Neural cell (in vitro differentiated cells): ENCODE measurements at regions not wholly inside any gene's neighbourhood (a gene's known extent, or its start where the extent isn't known, plus 50 kb on each side); places are given as distances from the start of the nearest gene placed in this dataset.
"Not testable (repeated sequence)": the region's sequence is repeated elsewhere in the genome, so short reads cannot be mapped to it uniquely, and the experiment has no call there.

Experiments used
- H2AFZ ChIP-seq: fragments of 200-600, 300-800 bp; sonication (generic), shearing (Covaris generic); 2 replicates; pipeline ENCODE4 v1.6.0; 2014; ENCODE audit warnings: low read depth, mild to moderate bottlenecking, antibody characterized with exemption, low read length, moderate library complexity
- H3F3A ChIP-seq: fragments of 200-600 bp; shearing (Covaris generic); 2 replicates; pipeline ENCODE4 v1.6.1; 2016; ENCODE audit warnings: mild to moderate bottlenecking, moderate library complexity, mixed read lengths, antibody characterized with exemption, low read length; ENCODE audit not compliant: insufficient read depth, poor library complexity, severe bottlenecking
- H3K27ac ChIP-seq: fragments of 200-600, 300-800 bp; sonication (generic), shearing (Covaris generic); 2 replicates; pipeline ENCODE4 v1.5.1; 2014; ENCODE audit warnings: mild to moderate bottlenecking, low read length, moderate library complexity
- H3K27me3 ChIP-seq: fragments of 300-800, 200-600 bp; sonication (generic), shearing (Covaris generic); 2 replicates; pipeline ENCODE4 v1.6.0; 2014; ENCODE audit warnings: mild to moderate bottlenecking, low read depth, low read length, moderate library complexity; ENCODE audit not compliant: insufficient read depth
- H3K36me3 ChIP-seq: fragments of 300-800, 200-600 bp; sonication (generic), shearing (Covaris generic); 2 replicates; pipeline ENCODE4 v1.5.1; 2014; ENCODE audit warnings: mild to moderate bottlenecking, antibody characterized with exemption, low read length, moderate library complexity; ENCODE audit not compliant: insufficient read depth
- H3K4me2 ChIP-seq: fragments of 300-800, 200-600 bp; sonication (generic), shearing (Covaris generic); 2 replicates; pipeline ENCODE4 v1.6.0; 2014; ENCODE audit warnings: mild to moderate bottlenecking, low read length
- H3K4me3 ChIP-seq: fragments of 300-800, 200-600 bp; sonication (generic), shearing (Covaris generic); 2 replicates; pipeline ENCODE4 v1.5.1; 2014; ENCODE audit warnings: mild to moderate bottlenecking, low read length, moderate library complexity
- H3K79me2 ChIP-seq: fragments of 200-600 bp; shearing (Covaris generic); replicated peaks from 2 replicates; pipeline ENCODE4 v1.6.0; 2014; ENCODE audit warnings: mild to moderate bottlenecking, low read length, moderate library complexity; ENCODE audit not compliant: insufficient read depth
- H3K9ac ChIP-seq: fragments of 300-800, 200-600 bp; sonication (generic), shearing (Covaris generic); 2 replicates; pipeline ENCODE4 v1.6.1; 2016; ENCODE audit warnings: mild to moderate bottlenecking, low read length, mixed read lengths
- H3K9me2 ChIP-seq: fragments of 200-600 bp; shearing (Covaris generic); 2 replicates; pipeline ENCODE4 v1.6.1; 2016; ENCODE audit warnings: mild to moderate bottlenecking, low read length, mixed read lengths; ENCODE audit not compliant: insufficient read depth
- H3K9me3 ChIP-seq: fragments of 200-600, 300-800 bp; sonication (generic), shearing (Covaris generic); 2 replicates; pipeline ENCODE4 v1.6.1; 2016; ENCODE audit warnings: mild to moderate bottlenecking, mixed run types, low read length, moderate library complexity, mixed read lengths
- H4K20me1 ChIP-seq: fragments of 200-600 bp; shearing (Covaris generic); 2 replicates; pipeline ENCODE4 v1.6.1; 2016; ENCODE audit warnings: mild to moderate bottlenecking, mixed run types; ENCODE audit not compliant: insufficient read depth
- CTCF ChIP-seq: fragments of 450-650 bp; IDR thresholded peaks from 2 replicates; pipeline ENCODE4 v1.5.1; 2014; ENCODE audit warnings: antibody characterized with exemption, mild to moderate bottlenecking, moderate library complexity; ENCODE audit not compliant: poor library complexity, severe bottlenecking
- EP300 ChIP-seq: fragments of 450-650 bp; conservative IDR thresholded peaks from 2 replicates; pipeline ENCODE4 v1.6.1; 2014; ENCODE audit warnings: antibody characterized with exemption, mild to moderate bottlenecking, moderate library complexity; ENCODE audit not compliant: poor library complexity, severe bottlenecking
- EZH2 ChIP-seq: fragments of 200-600, 300-800 bp; shearing (Covaris generic), sonication (generic); IDR thresholded peaks from 2 replicates; pipeline ENCODE4 v1.6.1; 2014; ENCODE audit warnings: antibody characterized with exemption, low read length, borderline replicate concordance, mild to moderate bottlenecking; ENCODE audit not compliant: insufficient read depth, poor library complexity, severe bottlenecking
- MXI1 ChIP-seq: fragments of 450-650 bp; conservative IDR thresholded peaks from 2 replicates; pipeline ENCODE4 v1.6.1; 2014; ENCODE audit warnings: antibody characterized with exemption, mild to moderate bottlenecking; ENCODE audit not compliant: poor library complexity, severe bottlenecking
- POLR2AphosphoS5 ChIP-seq: IDR thresholded peaks from 2 replicates; pipeline ENCODE4 v1.6.1; 2012
- RAD21 ChIP-seq: fragments of 450-650 bp; conservative IDR thresholded peaks from 2 replicates; pipeline ENCODE4 v1.6.1; 2014; ENCODE audit warnings: antibody characterized with exemption, mild to moderate bottlenecking, moderate library complexity
- REST ChIP-seq: IDR thresholded peaks from 2 replicates; pipeline ENCODE4 v1.6.1; 2012; ENCODE audit warnings: borderline replicate concordance
- SMC3 ChIP-seq: fragments of 450-650 bp; conservative IDR thresholded peaks from 2 replicates; pipeline ENCODE4 v1.6.1; 2014; ENCODE audit warnings: antibody characterized with exemption, mild to moderate bottlenecking, moderate library complexity; ENCODE audit not compliant: poor library complexity
- TAF1 ChIP-seq: IDR thresholded peaks from 2 replicates; pipeline ENCODE4 v1.6.1; 2012; ENCODE audit warnings: low read depth

GRCh38 chr14:53216478-53216877 lies 63.4 kb upstream of the DDHD1 start:
- not testable (repeated sequence) for H3K9ac ChIP-seq, H3K4me2 ChIP-seq, H3K79me2 ChIP-seq, H3K4me3 ChIP-seq, H3K9me2 ChIP-seq, H3K27me3 ChIP-seq, H3F3A ChIP-seq, H3K9me3 ChIP-seq, H3K36me3 ChIP-seq, H2AFZ ChIP-seq, H3K27ac ChIP-seq, H4K20me1 ChIP-seq

GRCh38 chr14:53215101-53215500 lies 62.0 kb upstream of the DDHD1 start:
- Histone ChIP-seq H3F3A (no peaks in the 10 kb centered on the region), H2AFZ (no peak overlapping the region), H4K20me1 (no peaks in the 10 kb centered on the region), H3K4me3 (no peak overlapping the region), H3K9me3 (no peaks in the 10 kb centered on the region), H3K9me2 (no peaks in the 10 kb centered on the region), H3K4me2 (no peak overlapping the region), H3K79me2 (no peaks in the 10 kb centered on the region), H3K36me3 (no peaks in the 10 kb centered on the region), H3K9ac (no peak overlapping the region), H3K27ac (no peak overlapping the region), H3K27me3 (no peaks in the 10 kb centered on the region)
- TF ChIP-seq EZH2, result no peak
- TF ChIP-seq CTCF, result no peak
- no peak for TF ChIP-seq MXI1
- TF ChIP-seq POLR2AphosphoS5, result no peak
- no peak for TF ChIP-seq REST
- no peak for TF ChIP-seq EP300
- TF ChIP-seq TAF1, result no peak

- Histone ChIP-seq H2AFZ (no peak overlapping the region), H3K9ac (no peak overlapping the region), H3K9me2 (no peaks in the 10 kb centered on the region), H3K79me2 (no peaks in the 10 kb centered on the region), H3F3A (no peaks in the 10 kb centered on the region), H3K4me3 (no peak overlapping the region), H3K9me3 (no peaks in the 10 kb centered on the region), H3K4me2 (no peak overlapping the region), H4K20me1 (no peaks in the 10 kb centered on the region), H3K27ac (no peak overlapping the region), H3K27me3 (no peaks in the 10 kb centered on the region), H3K36me3 (no peaks in the 10 kb centered on the region)
- TF ChIP-seq EP300 (no peak), MXI1 (no peak), EZH2 (no peak), POLR2AphosphoS5 (no peak), REST (no peak), CTCF (no peak), TAF1 (no peak), SMC3 (no peak), RAD21 (no peak)
Observed at GRCh38 chr14:53214384-53214783, 61.3 kb upstream of the DDHD1 start.
